K562 (cell line): ENCODE measurements at regions not wholly inside any gene's neighbourhood (a gene's known extent, or its start where the extent isn't known, plus 50 kb on each side); places are given as distances from the start of the nearest gene placed in this dataset.

Experiments used
- ATAC-seq: fragments of 200-7000 bp; cut with Tn5 transposase; 3 replicates; pipeline ENCODE4 v1.9.1; 2020; ENCODE audit warnings: moderate library complexity
- BruUV-seq: library from RNA; stranded (reverse); fragments of 400-500 nt; replicated peaks from 2 replicates; lab custom pipeline; 2021; lab: Mats Ljungman, UMichigan
- CTCF ChIA-PET: fragments of 300-600 bp; formaldehyde crosslinking; extraction: SDS; loops from one replicate; lab custom pipeline; 2021; ENCODE audit warnings: low intra/inter-chr PET ratio; lab: Yijun Ruan, JAX
- POLR2A ChIA-PET: fragments of 300-600, 350-650 bp; sonication (Branson Sonifier 250); formaldehyde crosslinking; extraction: SDS; loops from one replicate; lab custom pipeline; 2021; ENCODE audit warnings: antibody characterized with exemption, inconsistent platforms; lab: Yijun Ruan, JAX
- DNase-seq, 4 experiments: peaks; one replicate each; pipeline versions ENCODE4 v3.0.0 to v3.0.0-alpha.2; 2011 to 2018; ENCODE audit warnings: low spot score in 3 of 4, mixed read lengths in 3 of 4; ENCODE audit errors: extremely low read depth in 1 of 4
- FAIRE-seq: peaks from 2 replicates; lab custom pipeline; 2011; peaks lifted over from hg19 to GRCh38; lab: Jason Lieb, UNC
- H2AFZ ChIP-seq: 2 replicates; pipeline ENCODE4 v1.6.0; 2011; ENCODE audit warnings: low read depth, low read length, control low read depth, inconsistent platforms
- H3K27ac ChIP-seq: fragments of 200-600 bp; 3 replicates; pipeline ENCODE4 v1.8.0; 2011; ENCODE audit warnings: low read depth, mild to moderate bottlenecking, control low read depth, inconsistent platforms, low read length, moderate library complexity, mixed read lengths; ENCODE audit errors: extremely low read depth
- H3K27me3 ChIP-seq, 2 experiments: fragments of 300-600 bp in 1 of 2; 2 replicates in 1 of 2; 3 replicates in 1 of 2; pipeline versions ENCODE4 v1.6.0 to v1.8.0; 2011; ENCODE audit warnings: inconsistent platforms in 2 of 2, low read length in 2 of 2, mild to moderate bottlenecking in 1 of 2, mixed read lengths in 1 of 2, moderate library complexity in 1 of 2; ENCODE audit not compliant: control insufficient read depth in 2 of 2, insufficient read depth in 2 of 2
- H3K36me3 ChIP-seq: fragments of 300-600 bp; 3 replicates; pipeline ENCODE4 v1.8.0; 2011; ENCODE audit warnings: mild to moderate bottlenecking, low read length, inconsistent platforms; ENCODE audit not compliant: control insufficient read depth, insufficient read depth
- H3K4me1 ChIP-seq, 2 experiments: fragments of 200-600 bp in 1 of 2; replicated peaks in 1 of 2; 2 replicates in 1 of 2; 3 replicates in 1 of 2; pipeline versions ENCODE4 v1.5.1 to v1.8.0; 2011; ENCODE audit warnings: inconsistent platforms in 2 of 2, low read length in 2 of 2, mild to moderate bottlenecking in 1 of 2, mixed read lengths in 1 of 2, moderate library complexity in 1 of 2; ENCODE audit not compliant: control insufficient read depth in 2 of 2, insufficient read depth in 2 of 2
- H3K4me2 ChIP-seq: 2 replicates; pipeline ENCODE4 v1.6.1; 2011; ENCODE audit warnings: low read length, control low read depth, inconsistent platforms, mixed read lengths; ENCODE audit not compliant: insufficient read depth
- H3K4me3 ChIP-seq: fragments of 200-600 bp; sonication (generic), shearing (Covaris generic); 2 replicates; pipeline ENCODE4 v1.5.1; 2016; ENCODE audit warnings: control low read depth, inconsistent platforms
- H3K79me2 ChIP-seq: fragments of 200-600 bp; 3 replicates; pipeline ENCODE4 v1.8.0; 2011; ENCODE audit warnings: low read length, inconsistent platforms; ENCODE audit not compliant: control insufficient read depth, insufficient read depth
- H3K9ac ChIP-seq, 2 experiments: 2 replicates each; pipeline versions ENCODE4 v1.6.0 to v1.6.1; 2011; ENCODE audit warnings: low read depth in 2 of 2, low read length in 2 of 2, control low read depth in 1 of 2, inconsistent platforms in 1 of 2, mild to moderate bottlenecking in 1 of 2, mixed read lengths in 1 of 2; ENCODE audit not compliant: insufficient read depth in 1 of 2
- H3K9me1 ChIP-seq: one replicate; pipeline ENCODE4 v1.6.0; 2011; ENCODE audit warnings: inconsistent platforms, mild to moderate bottlenecking, low read length, moderate library complexity; ENCODE audit not compliant: control insufficient read depth, insufficient read depth
- H3K9me3 ChIP-seq: replicated peaks from 2 replicates; pipeline ENCODE4 v1.5.1; 2011; ENCODE audit warnings: low read depth, low read length, inconsistent platforms; ENCODE audit not compliant: control insufficient read depth, insufficient read depth
- H4K20me1 ChIP-seq: replicated peaks from 2 replicates; pipeline ENCODE4 v1.6.1; 2011; ENCODE audit warnings: low read length, inconsistent platforms, mixed read lengths; ENCODE audit not compliant: control insufficient read depth, insufficient read depth
- DACH1 ChIP-seq: fragments of 450-650 bp; IDR thresholded peaks from 2 replicates; pipeline ENCODE4 v1.6.1; 2018; ENCODE audit not compliant: partially characterized antibody
- EZH2 ChIP-seq: IDR thresholded peaks from 2 replicates; pipeline ENCODE4 v1.6.1; 2012; ENCODE audit warnings: low read depth, mild to moderate bottlenecking, inconsistent platforms, low read length, borderline replicate concordance
- RREB1 ChIP-seq: fragments of 250-450 bp; sonication (Bioruptor Pico); IDR thresholded peaks from 2 replicates; pipeline ENCODE4 v1.4.0; 2020
- WGBS: fragments of 100-300 bp; shearing (Covaris generic); methylation state at CpG from one replicate; pipeline ENCODE4 v1.1.6; 2016; ENCODE audit warnings: low coverage, mixed read lengths; ENCODE audit not compliant: insufficient coverage; ENCODE audit errors: missing lambda C conversion rate; 5-methylcytosine and 5-hydroxymethylcytosine counted together
- in situ Hi-C: fragments of 300-500 bp; cut with MboI; formaldehyde crosslinking; loops from 4 replicates; pipeline ENCODE4 v1.15.0; 2018; ENCODE audit warnings: inconsistent platforms, mixed read lengths
- intact Hi-C: fragments of 100-400 bp; cut with micrococcal nuclease; formaldehyde crosslinking; loops from 2 replicates; pipeline ENCODE4 v1.14.2; 2022

GRCh38 chr4:116877069-116877468 is 208.3 kb downstream of the TRAM1L1 start:
- no peak overlapping the region for H3K4me2 ChIP-seq
- no TSS peak for BruUV-seq
- no peak for TF ChIP-seq EZH2
- TF ChIP-seq, all 486 proteins: peak for 0
- Histone ChIP-seq H2AFZ (no peak overlapping the region), H3K36me3 (no peaks in the 10 kb centered on the region), H4K20me1 (no peaks in the 10 kb centered on the region), H3K9me1 (no peaks in the 10 kb centered on the region), H3K4me3 (no peak overlapping the region), H3K79me2 (no peaks in the 10 kb centered on the region), H3K9me3 (no peaks in the 10 kb centered on the region; the same call in 1 of the 2 replicates), H3K27me3 (no peaks in the 10 kb centered on the region), H3K4me1 (no peaks in the 10 kb centered on the region), H3K9ac (no peak overlapping the region), H3K27ac (no peak overlapping the region)
- in situ Hi-C loops = no loop called here
- ChIA-PET CTCF (no interaction called here), POLR2A (no interaction called here)
- 0% methylated on average over 1 of the region's 1 CpG for WGBS
- ATAC-seq (no peak), DNase-seq (no peak), FAIRE-seq (no peak)
- intact Hi-C loops = no loop called here

GRCh38 chr4:116872941-116873340 is 212.4 kb downstream of the TRAM1L1 start:
- ChIA-PET POLR2A (no interaction called here), CTCF (no interaction called here)

More at GRCh38 chr4:116872941-116873340, 212.4 kb downstream of the TRAM1L1 start:
- WGBS = 0% methylated on average over 1 of the region's 1 CpG
- no peaks in the 10 kb centered on the region for H3K4me1 ChIP-seq
- intact Hi-C loops (no loop called here), in situ Hi-C loops (no loop called here)
- no peak overlapping the region for H3K9ac ChIP-seq
- BruUV-seq = no TSS peak
- H3K27me3 ChIP-seq = no peaks in the 10 kb centered on the region
- no peaks in the 10 kb centered on the region for H3K79me2 ChIP-seq
- no peak overlapping the region for H3K4me2 ChIP-seq
- no peaks in the 10 kb centered on the region for H3K9me1 ChIP-seq
- no peaks in the 10 kb centered on the region for H3K9me3 ChIP-seq
- H3K36me3 ChIP-seq = no peaks in the 10 kb centered on the region
- no peak for TF ChIP-seq DACH1
- no peak for TF ChIP-seq RREB1 (CRISPR knock-in tag)
- H4K20me1 ChIP-seq = no peaks in the 10 kb centered on the region
- no peak overlapping the region for H2AFZ ChIP-seq
- DNase-seq (no peak), ATAC-seq (no peak), FAIRE-seq (no peak)
- no peak overlapping the region for H3K27ac ChIP-seq
- no peak overlapping the region for H3K4me3 ChIP-seq
